Adipocyte (in vitro differentiated cells): ENCODE measurements at regions not wholly inside any gene's neighbourhood (a gene's known extent, or its start where the extent isn't known, plus 50 kb on each side); places are given as distances from the start of the nearest gene placed in this dataset.

ENCODE experiments used
- DNase-seq: peaks from one replicate; pipeline ENCODE4 v3.0.0-alpha.2; 2015; ENCODE audit warnings: low read depth
- H3K27me3 ChIP-seq: replicated peaks from 2 replicates; pipeline ENCODE4 v1.7.0; 2013; ENCODE audit warnings: mild to moderate bottlenecking, low read length, moderate library complexity; ENCODE audit not compliant: control insufficient read depth, insufficient read depth
- H3K36me3 ChIP-seq: 2 replicates; pipeline ENCODE4 v1.7.0; 2013; ENCODE audit warnings: low read length, mild to moderate bottlenecking, moderate library complexity; ENCODE audit not compliant: control insufficient read depth, insufficient read depth, severe bottlenecking
- H3K4me1 ChIP-seq: 2 replicates; pipeline ENCODE4 v1.7.0; 2013; ENCODE audit warnings: mild to moderate bottlenecking, low read length, moderate library complexity; ENCODE audit not compliant: control insufficient read depth, insufficient read depth
- H3K4me3 ChIP-seq: 2 replicates; pipeline ENCODE4 v1.7.0; 2013; ENCODE audit warnings: mild to moderate bottlenecking, low read length, moderate library complexity
- H3K9ac ChIP-seq: 2 replicates; pipeline ENCODE4 v1.7.0; 2013; ENCODE audit warnings: mild to moderate bottlenecking, low read length, moderate library complexity
- H3K9me3 ChIP-seq: 2 replicates; pipeline ENCODE4 v1.7.0; 2013; ENCODE audit warnings: mild to moderate bottlenecking, low read length, moderate library complexity; ENCODE audit not compliant: control insufficient read depth

DNA sequence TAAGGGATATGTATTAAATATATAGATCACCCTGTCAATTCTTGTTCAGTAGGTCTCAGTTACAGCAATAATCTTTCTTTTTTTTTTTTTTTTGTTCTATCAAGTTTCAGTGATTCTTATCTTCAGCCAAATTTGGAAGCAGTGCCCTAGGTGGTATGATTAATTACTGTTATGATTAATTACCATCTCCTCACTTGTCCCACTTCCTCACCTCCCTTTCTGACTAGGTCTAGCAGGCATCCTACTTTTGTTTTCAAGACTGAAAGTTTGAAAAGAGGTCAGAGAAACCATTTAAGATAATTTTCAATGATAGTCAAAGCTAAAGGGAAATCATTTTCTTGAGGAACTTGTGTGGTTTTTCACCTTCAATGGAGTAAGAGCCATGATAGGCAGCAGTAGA lies 144.0 kb upstream of the CNTN4 start:
- H3K27me3 ChIP-seq, result no peaks in the 10 kb centered on the region
- H3K9ac ChIP-seq, result no peak overlapping the region
- no peaks in the 10 kb centered on the region for H3K9me3 ChIP-seq
- H3K4me1 ChIP-seq, result no peaks in the 10 kb centered on the region
- H3K36me3 ChIP-seq, result no peaks in the 10 kb centered on the region
- no peak overlapping the region for H3K4me3 ChIP-seq
- DNase-seq, result no peak

DNA sequence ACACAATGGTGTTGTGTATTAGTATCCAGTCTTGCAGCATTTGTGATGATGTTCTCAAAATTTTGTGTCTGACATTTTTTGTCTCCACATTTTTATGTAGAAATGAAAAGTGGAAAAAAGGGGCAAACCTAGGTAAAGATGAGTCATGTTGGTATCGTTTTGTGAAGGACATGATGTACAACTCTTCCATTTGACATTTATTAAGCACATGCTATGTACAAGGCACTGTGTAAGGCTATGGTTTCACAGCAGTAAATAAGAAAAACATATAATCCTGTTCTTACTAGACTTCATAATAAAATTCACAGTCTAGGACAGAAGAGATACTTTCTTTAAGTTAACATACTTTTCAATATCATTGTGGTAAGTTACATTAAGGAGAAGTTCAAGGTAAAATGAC lies 143.5 kb upstream of the CNTN4 start:
- no peaks in the 10 kb centered on the region for H3K36me3 ChIP-seq

DNA sequence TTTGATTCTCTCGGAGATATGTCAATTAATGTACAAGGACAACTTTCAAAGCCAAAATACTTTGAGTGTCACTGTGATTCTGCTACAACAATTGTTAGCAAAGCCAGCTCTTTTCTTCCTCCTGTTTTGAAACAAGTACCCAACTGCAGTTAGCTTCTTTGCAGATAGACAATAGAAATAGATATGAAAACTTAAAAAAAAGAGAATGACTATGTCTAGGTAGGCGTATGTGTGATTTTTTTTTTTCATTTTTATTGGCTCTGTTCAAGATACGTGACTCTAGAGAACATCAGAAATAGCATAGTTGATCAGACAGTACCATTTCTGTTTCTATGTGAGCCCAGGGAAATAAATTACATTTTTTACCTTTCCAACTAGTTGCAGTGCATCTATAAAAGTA lies 142.9 kb upstream of the CNTN4 start:
- Histone ChIP-seq H3K27me3 (no peaks in the 10 kb centered on the region), H3K4me3 (no peak overlapping the region), H3K4me1 (no peaks in the 10 kb centered on the region), H3K36me3 (no peaks in the 10 kb centered on the region), H3K9me3 (peaks cover 4% of the 10 kb centered on the region), H3K9ac (no peak overlapping the region)
- no peak for DNase-seq

More for the DNA sequence above, 143.5 kb upstream of the CNTN4 start:
- H3K4me3 ChIP-seq, result no peak overlapping the region
- no peak for DNase-seq
- peaks cover 4% of the 10 kb centered on the region for H3K9me3 ChIP-seq
- H3K4me1 ChIP-seq, result no peaks in the 10 kb centered on the region
- no peak overlapping the region for H3K9ac ChIP-seq
- H3K27me3 ChIP-seq, result no peaks in the 10 kb centered on the region

DNA sequence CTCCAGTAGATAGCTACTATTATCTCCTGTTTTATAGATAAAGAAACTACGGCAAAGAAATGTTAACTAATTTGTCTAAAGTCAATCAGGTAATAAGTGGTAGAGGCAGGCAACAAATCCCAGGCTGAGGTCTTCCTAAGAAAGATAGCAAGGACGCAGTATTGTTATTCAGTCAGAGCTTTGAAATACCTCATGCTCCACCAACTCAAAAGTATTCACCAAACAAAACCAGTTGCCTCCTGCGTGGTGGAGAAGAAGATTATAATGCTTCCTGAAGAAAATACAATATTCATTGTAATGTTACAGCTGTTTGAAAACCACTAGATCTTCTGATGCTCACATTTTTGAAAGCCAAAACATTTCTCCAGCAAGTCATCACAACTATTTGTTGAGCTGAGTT lies 138.2 kb upstream of the CNTN4 start:
- Histone ChIP-seq H3K36me3 (no peaks in the 10 kb centered on the region), H3K9ac (no peak overlapping the region), H3K4me3 (no peak overlapping the region), H3K27me3 (no peaks in the 10 kb centered on the region), H3K4me1 (no peaks in the 10 kb centered on the region), H3K9me3 (peaks cover 4% of the 10 kb centered on the region)
- DNase-seq, result no peak

DNA sequence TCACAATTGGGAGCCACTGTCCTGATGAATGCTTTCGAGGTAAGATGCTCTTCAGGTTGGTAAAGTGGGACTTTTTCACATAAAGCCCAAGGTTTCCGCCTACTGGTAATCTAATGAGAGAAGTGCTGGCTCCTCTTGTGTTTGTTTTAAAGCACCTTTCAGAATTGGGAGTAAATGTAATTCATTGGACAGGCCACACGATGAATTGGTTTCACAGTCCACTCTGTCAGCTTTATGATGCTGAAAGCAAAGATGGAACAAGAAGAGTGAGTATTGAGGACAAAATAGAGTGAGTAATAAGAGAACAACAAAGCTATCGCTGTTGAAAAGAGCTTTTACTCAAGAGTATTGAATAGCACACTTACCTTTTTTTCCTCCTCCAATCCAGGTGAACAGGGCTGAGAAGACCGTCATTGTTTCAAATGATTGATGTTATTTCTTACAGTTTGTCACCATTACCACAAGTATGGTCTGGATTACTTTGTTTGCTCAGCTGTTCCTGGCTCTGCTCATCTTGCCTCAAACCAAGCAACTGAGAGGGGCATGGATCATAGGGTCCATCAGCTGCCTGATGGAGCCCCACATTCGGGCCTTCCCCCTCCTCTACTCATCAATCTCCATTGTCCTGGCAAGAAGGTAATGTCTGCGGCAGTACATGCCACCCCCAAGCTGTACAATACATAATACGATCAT lies 136.1 kb upstream of the CNTN4 start:
- Histone ChIP-seq H3K36me3 (no peaks in the 10 kb centered on the region), H3K9me3 (peaks cover 4% of the 10 kb centered on the region), H3K4me1 (no peaks in the 10 kb centered on the region), H3K9ac (no peak overlapping the region), H3K4me3 (no peak overlapping the region), H3K27me3 (no peaks in the 10 kb centered on the region)
- no peak for DNase-seq

DNA sequence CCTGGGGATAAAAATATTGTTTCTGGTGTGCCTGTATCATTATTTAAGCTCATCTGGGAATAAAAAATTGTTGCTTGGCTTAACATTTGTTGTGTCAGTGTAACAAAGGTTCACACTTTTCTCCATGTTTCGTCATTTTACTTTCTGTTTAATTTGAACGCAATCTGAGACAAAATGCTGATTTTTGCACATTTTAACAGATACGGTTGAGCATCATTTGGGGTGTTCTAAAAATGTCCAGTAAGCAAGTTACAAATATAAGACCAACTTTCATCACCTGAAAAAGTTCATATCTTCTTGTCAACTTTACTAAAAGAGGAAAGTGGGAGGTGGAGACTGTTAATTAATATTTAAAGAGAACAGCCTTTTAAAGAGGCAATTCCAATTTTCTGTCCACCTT lies 134.8 kb upstream of the CNTN4 start:
- Histone ChIP-seq H3K9ac (no peak overlapping the region), H3K4me3 (no peak overlapping the region), H3K27me3 (no peaks in the 10 kb centered on the region), H3K4me1 (no peaks in the 10 kb centered on the region), H3K36me3 (no peaks in the 10 kb centered on the region), H3K9me3 (peaks cover 4% of the 10 kb centered on the region)
- no peak for DNase-seq

DNA sequence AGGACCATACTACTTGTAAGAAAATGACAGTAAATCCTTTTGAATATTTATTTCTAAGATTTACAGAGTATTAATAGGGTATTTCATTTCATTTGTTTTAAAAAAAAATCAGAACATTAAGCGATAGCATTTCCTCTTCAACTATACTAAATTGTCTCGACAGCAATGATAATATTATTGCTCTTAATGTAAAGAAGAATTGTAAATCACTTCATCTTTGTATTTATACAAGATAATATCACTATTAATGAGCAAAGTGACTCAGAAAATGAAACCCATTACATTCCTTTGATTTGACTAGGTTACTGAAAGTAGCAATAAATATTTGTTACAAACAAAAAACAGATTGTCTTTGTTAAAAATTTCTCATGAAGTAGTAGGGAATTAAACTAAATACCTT lies 131.1 kb upstream of the CNTN4 start:
- Histone ChIP-seq H3K9ac (no peak overlapping the region), H3K36me3 (no peaks in the 10 kb centered on the region), H3K4me1 (no peaks in the 10 kb centered on the region), H3K9me3 (no peaks in the 10 kb centered on the region), H3K27me3 (no peaks in the 10 kb centered on the region), H3K4me3 (no peak overlapping the region)
- DNase-seq, result no peak

DNA sequence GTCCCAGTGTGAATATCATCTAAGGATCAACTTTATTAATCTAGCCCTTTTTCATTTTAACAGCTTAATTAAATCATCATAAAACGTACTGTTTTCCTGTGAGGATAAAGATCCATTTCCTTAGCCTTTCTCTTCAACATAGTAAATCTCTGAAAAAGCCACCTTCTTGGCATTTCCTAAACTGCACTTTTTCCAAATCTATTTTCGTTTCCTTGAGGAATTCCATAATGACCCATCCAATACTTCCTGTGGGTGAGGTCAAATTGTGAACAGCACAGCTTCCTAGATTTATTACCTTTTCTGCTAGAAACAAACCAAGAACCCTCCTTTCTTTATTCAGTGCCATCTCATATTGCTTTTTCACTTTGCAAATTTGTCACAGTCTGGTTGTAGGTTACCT lies 129.4 kb upstream of the CNTN4 start:
- no peaks in the 10 kb centered on the region for H3K9me3 ChIP-seq
- no peaks in the 10 kb centered on the region for H3K27me3 ChIP-seq
- H3K4me1 ChIP-seq, result no peaks in the 10 kb centered on the region
- no peaks in the 10 kb centered on the region for H3K36me3 ChIP-seq
- no peak overlapping the region for H3K9ac ChIP-seq
- H3K4me3 ChIP-seq, result no peak overlapping the region
- no peak for DNase-seq

DNA sequence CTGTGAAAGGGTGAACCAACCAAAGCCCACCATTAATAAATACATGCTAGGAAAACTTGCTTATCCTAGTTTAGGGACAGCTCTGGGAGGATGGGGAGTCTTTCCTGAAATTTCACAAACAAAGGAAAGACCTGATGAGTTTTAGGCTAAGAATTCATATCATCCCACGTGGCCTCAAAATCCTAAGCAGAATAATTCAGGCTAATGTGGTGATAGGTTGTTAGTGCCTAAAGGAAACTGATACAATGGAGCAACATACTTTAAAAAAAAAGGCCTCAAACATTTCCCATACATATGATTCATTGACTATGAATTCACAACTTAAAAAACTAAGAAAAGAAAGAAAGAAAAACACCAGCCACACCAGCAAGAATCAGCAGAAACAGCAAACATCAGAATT lies 126.9 kb upstream of the CNTN4 start:
- Histone ChIP-seq H3K9me3 (peaks cover 5% of the 10 kb centered on the region), H3K27me3 (no peaks in the 10 kb centered on the region), H3K4me3 (no peak overlapping the region), H3K36me3 (no peaks in the 10 kb centered on the region), H3K9ac (no peak overlapping the region), H3K4me1 (no peaks in the 10 kb centered on the region)
- no peak for DNase-seq

DNA sequence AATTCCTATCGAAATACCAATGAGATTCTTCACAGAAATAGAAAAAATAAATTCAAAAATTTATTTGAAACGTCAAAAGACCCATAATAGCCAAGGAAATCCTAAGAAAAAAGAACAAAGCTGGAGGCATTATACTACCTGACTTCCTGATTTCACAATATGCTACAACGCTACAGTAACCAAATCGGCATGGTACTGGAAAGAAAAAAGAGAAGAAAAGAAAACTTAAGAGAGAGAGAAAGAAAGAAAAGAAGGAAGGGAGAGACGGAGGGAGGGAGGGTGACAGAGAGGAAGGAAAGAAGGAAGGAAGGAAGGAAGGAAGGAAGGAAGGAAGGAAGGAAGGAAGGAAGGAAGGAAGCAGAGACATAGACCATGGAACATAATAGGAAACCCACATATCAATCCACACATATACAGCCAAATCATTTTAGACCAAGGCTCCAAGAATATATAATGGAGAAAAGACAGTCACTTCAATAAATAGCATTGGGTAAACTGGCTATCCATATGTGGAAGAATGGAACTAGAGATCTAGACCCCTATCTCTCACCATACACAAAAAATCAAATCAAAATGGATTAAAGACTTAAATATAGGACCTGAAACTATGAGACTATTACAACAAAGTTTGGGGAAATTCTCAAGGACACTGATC lies 118.6 kb upstream of the CNTN4 start:
- Histone ChIP-seq H3K9ac (no peak overlapping the region), H3K27me3 (no peaks in the 10 kb centered on the region), H3K36me3 (no peaks in the 10 kb centered on the region), H3K4me3 (no peak overlapping the region), H3K9me3 (peaks cover 5% of the 10 kb centered on the region), H3K4me1 (no peaks in the 10 kb centered on the region)
- no peak for DNase-seq

DNA sequence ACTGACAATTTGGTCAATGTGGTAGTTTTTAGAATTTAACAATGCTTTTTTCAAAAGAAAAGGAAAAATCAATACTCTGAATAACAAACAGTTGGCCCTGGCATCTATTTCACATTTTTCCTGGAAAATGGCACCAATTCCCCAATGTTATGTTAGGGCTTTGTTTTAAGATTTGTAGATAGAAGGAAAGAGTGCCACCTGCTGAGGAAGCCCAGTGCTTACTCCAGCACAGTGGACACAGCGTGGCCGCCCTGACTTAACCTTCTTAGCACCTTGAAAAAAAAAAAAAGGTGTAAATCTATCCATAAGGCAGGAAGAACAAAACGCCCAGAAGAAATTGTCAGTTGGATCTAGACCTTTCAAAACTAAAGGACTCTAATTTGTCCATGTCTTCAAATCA lies 110.7 kb upstream of the CNTN4 start:
- DNase-seq, result no peak

DNA sequence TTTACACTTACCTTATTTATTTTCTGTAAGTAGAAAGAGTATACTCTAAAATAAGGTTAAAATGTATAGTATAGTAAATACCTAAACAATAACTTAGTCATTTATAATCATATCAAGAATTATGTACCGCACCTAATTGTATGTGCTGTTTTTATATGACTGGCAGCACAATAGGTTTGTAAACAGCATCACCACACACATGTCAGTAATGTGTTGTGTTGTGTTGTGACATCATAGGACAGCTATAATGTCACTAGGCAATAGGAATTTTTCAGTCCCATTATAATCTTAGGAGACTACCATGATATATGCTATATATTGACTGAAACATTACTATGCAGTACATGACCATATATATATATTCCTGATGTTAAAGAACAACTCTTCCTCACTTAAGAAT lies 99.9 kb upstream of the CNTN4 start:
- Histone ChIP-seq H3K36me3 (no peaks in the 10 kb centered on the region), H3K9me3 (no peaks in the 10 kb centered on the region), H3K4me3 (no peak overlapping the region), H3K4me1 (no peaks in the 10 kb centered on the region), H3K9ac (no peak overlapping the region), H3K27me3 (no peaks in the 10 kb centered on the region)
- DNase-seq, result no peak

More for the DNA sequence above, 110.7 kb upstream of the CNTN4 start:
- no peaks in the 10 kb centered on the region for H3K9me3 ChIP-seq
- H3K27me3 ChIP-seq, result no peaks in the 10 kb centered on the region
- no peak overlapping the region for H3K9ac ChIP-seq
- no peaks in the 10 kb centered on the region for H3K36me3 ChIP-seq
- no peak overlapping the region for H3K4me3 ChIP-seq
- no peaks in the 10 kb centered on the region for H3K4me1 ChIP-seq
